ENCODE measurements at regions not wholly inside any gene's neighbourhood (a gene's known extent, or its start where the extent isn't known, plus 50 kb on each side); places are given as distances from the start of the nearest gene placed in this dataset.

DNA sequence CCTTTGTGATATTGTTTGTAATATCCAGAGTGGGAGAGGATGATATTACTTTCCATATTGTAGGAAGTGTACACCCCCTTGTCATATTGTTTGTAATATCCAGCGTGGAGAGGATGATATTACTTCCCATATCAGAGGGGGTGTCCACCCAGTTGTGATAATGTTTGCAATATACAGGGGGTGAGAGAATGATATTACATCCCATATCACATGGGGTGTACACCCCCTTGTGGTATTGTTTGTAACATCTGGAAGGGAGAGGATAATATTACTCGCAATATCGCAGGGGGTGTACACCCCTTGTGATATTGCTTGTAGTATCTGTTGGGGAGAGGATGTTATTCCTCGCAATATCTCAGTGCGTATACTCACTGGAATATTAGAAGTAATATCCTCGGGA lies 61.5 kb downstream of the PRSS23 start:
- TF ChIP-seq CREB1 (IDR thresholded peaks at IDR 0.05; ENCODE audit: low read depth) (no peak), TEAD4 (IDR thresholded peaks at IDR 0.05) (no peak), EP300 (IDR thresholded peaks at IDR 0.05; ENCODE audit: borderline replicate concordance) (no peak), TCF12 (IDR thresholded peaks at IDR 0.05; ENCODE audit: low read depth) (no peak), NFIC (IDR thresholded peaks at IDR 0.05) (no peak), ZBTB7A (IDR thresholded peaks at IDR 0.05; ENCODE audit: low read depth) (no peak), EGR1 (IDR thresholded peaks at IDR 0.05) (no peak)
- TF ChIP-seq, protein P1, sequence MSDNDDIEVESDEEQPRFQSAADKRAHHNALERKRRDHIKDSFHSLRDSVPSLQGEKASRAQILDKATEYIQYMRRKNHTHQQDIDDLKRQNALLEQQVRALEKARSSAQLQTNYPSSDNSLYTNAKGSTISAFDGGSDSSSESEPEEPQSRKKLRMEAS (IDR thresholded peaks at IDR 0.05), result no peak

- TF ChIP-seq CREB1 (IDR thresholded peaks at IDR 0.05; ENCODE audit: low read depth), result no peak
- no peak for TF ChIP-seq ZBTB7A (IDR thresholded peaks at IDR 0.05; ENCODE audit: low read depth)
- no peak for TF ChIP-seq CEBPB (IDR thresholded peaks at IDR 0.05)
- no peak for TF ChIP-seq REST (IDR thresholded peaks at IDR 0.05; ENCODE audit: low read depth)
- TF ChIP-seq EGR1 (IDR thresholded peaks at IDR 0.05), result no peak
- TF ChIP-seq TCF12 (IDR thresholded peaks at IDR 0.05; ENCODE audit: low read depth), result no peak
- TF ChIP-seq YY1 (IDR thresholded peaks at IDR 0.05; ENCODE audit: low read depth), result no peak
Observed at GRCh38 chr11:86863476-86863875, 63.1 kb downstream of the PRSS23 start.

DNA sequence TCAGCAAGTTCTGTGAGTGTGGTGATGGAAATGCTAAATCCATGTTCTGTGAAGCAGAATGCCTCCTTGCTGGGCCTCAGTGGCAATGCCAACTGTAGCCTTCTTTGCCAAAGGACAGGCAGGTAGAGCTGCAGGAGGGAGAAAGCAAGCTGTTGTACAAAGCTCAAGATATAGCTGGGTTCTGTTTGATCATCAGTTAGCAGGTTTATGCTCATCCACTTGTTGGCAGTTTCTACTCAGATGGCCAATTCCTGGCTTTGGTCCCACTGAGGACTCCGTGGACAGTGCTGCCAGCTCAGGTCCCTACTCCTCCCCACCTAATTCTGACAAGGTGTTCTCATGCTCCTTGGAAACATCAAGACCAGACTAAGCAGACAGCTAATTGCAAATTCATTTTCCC lies 65.1 kb downstream of the PRSS23 start:
- TF ChIP-seq EP300 (IDR thresholded peaks at IDR 0.05; ENCODE audit: borderline replicate concordance) (no peak), FOXM1 (IDR thresholded peaks at IDR 0.05; ENCODE audit: borderline replicate concordance, low read depth) (no peak), CEBPB (IDR thresholded peaks at IDR 0.05) (no peak), TEAD4 (IDR thresholded peaks at IDR 0.05) (no peak), TAF1 (IDR thresholded peaks at IDR 0.05; ENCODE audit: low read depth) (no peak), NFIC (IDR thresholded peaks at IDR 0.05) (no peak), TCF12 (IDR thresholded peaks at IDR 0.05; ENCODE audit: low read depth) (no peak), YY1 (IDR thresholded peaks at IDR 0.05; ENCODE audit: low read depth) (no peak), USF1 (IDR thresholded peaks at IDR 0.05) (no peak), CREB1 (IDR thresholded peaks at IDR 0.05; ENCODE audit: low read depth) (no peak), EGR1 (IDR thresholded peaks at IDR 0.05) (no peak)
- TF ChIP-seq, protein P1 (IDR thresholded peaks at IDR 0.05), result no peak

DNA sequence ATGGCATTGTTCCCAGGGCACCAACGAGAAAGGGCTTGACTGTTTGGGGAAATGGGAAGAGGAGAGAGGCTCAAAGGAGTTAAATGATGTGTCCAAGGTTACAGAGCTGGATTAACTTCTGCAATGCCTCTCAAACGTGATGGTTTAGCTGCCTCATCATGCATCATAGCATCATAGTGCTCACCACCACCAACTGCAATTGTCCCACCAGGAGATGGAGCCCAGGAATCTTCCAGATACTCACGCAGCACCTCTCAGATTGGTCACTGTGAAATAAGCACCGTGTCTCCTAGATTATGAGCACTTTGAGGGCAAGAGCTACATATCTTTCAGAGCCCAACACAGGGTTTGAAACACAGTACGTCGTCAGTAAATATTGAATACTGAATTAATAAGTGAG lies 69.2 kb downstream of the PRSS23 start:
- no peak for TF ChIP-seq TEAD4 (IDR thresholded peaks at IDR 0.05)
- TF ChIP-seq RAD21 (IDR thresholded peaks at IDR 0.05; ENCODE audit: low read depth), result no peak
- TF ChIP-seq, protein P1 (IDR thresholded peaks at IDR 0.05), result no peak
- TF ChIP-seq USF1 (IDR thresholded peaks at IDR 0.05), result no peak
- no peak for TF ChIP-seq EP300 (IDR thresholded peaks at IDR 0.05; ENCODE audit: borderline replicate concordance)
- no peak for TF ChIP-seq CREB1 (IDR thresholded peaks at IDR 0.05; ENCODE audit: low read depth)
- TF ChIP-seq ZBTB7A (IDR thresholded peaks at IDR 0.05; ENCODE audit: low read depth), result no peak
- no peak for TF ChIP-seq YY1 (IDR thresholded peaks at IDR 0.05; ENCODE audit: low read depth)
- TF ChIP-seq FOXM1 (IDR thresholded peaks at IDR 0.05; ENCODE audit: borderline replicate concordance, low read depth), result no peak
- no peak for TF ChIP-seq REST (IDR thresholded peaks at IDR 0.05; ENCODE audit: low read depth)
- no peak for TF ChIP-seq TCF12 (IDR thresholded peaks at IDR 0.05; ENCODE audit: low read depth)
- no peak for TF ChIP-seq EGR1 (IDR thresholded peaks at IDR 0.05)
- no peak for TF ChIP-seq NFIC (IDR thresholded peaks at IDR 0.05)
- TF ChIP-seq TAF1 (IDR thresholded peaks at IDR 0.05; ENCODE audit: low read depth), result no peak
- TF ChIP-seq CEBPB (IDR thresholded peaks at IDR 0.05), result no peak

GRCh38 chr11:86869966-86870570 lies 69.7 kb downstream of the PRSS23 start:
- no peak for TF ChIP-seq ZBTB7A (IDR thresholded peaks at IDR 0.05; ENCODE audit: low read depth)
- peak; percentile 90 for TF ChIP-seq RAD21 (IDR thresholded peaks at IDR 0.05; ENCODE audit: low read depth)

DNA sequence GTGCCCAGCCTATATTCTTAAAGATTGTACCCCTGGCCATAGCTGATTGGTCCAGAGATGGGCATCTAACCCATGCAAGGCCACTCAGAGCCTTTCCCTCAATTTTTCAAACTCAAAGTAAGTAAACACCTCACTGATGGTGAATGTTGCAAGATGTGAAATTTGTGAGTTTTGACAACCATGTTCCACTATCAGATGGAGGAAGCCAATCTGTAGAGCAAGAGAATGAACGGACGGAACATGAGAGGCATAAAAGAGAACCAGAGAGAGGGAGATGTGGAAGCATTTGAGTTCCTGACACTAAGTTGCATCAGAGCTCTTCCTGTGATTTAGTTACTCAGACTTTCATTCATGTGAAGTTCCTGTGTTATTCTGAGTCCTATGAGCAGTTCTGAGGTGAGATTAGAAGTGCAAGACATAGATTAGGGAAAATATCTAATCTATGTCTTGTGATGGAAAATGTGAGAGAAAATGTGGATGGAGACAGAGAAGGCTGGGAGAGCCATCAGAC lies 73.3 kb downstream of the PRSS23 start:
- TF ChIP-seq, protein P1 (IDR thresholded peaks at IDR 0.05), result no peak
- no peak for TF ChIP-seq RAD21 (IDR thresholded peaks at IDR 0.05; ENCODE audit: low read depth)
- TF ChIP-seq ZBTB7A (IDR thresholded peaks at IDR 0.05; ENCODE audit: low read depth), result no peak
- no peak for TF ChIP-seq CEBPB (IDR thresholded peaks at IDR 0.05)
- TF ChIP-seq TAF1 (IDR thresholded peaks at IDR 0.05; ENCODE audit: low read depth), result no peak
- no peak for TF ChIP-seq FOXM1 (IDR thresholded peaks at IDR 0.05; ENCODE audit: borderline replicate concordance, low read depth)
- TF ChIP-seq EGR1 (IDR thresholded peaks at IDR 0.05), result no peak
- TF ChIP-seq TCF12 (IDR thresholded peaks at IDR 0.05; ENCODE audit: low read depth), result no peak
- no peak for TF ChIP-seq NFIC (IDR thresholded peaks at IDR 0.05)
- TF ChIP-seq TEAD4 (IDR thresholded peaks at IDR 0.05), result no peak
- TF ChIP-seq EP300 (IDR thresholded peaks at IDR 0.05; ENCODE audit: borderline replicate concordance), result no peak
- TF ChIP-seq REST (IDR thresholded peaks at IDR 0.05; ENCODE audit: low read depth), result no peak
- no peak for TF ChIP-seq YY1 (IDR thresholded peaks at IDR 0.05; ENCODE audit: low read depth)
- no peak for TF ChIP-seq USF1 (IDR thresholded peaks at IDR 0.05)
- TF ChIP-seq CREB1 (IDR thresholded peaks at IDR 0.05; ENCODE audit: low read depth), result no peak

Data from Ishikawa (cell line).